ENCODE measurements at regions not wholly inside any gene's neighbourhood (a gene's known extent, or its start where the extent isn't known, plus 50 kb on each side); places are given as distances from the start of the nearest gene placed in this dataset.

DNA sequence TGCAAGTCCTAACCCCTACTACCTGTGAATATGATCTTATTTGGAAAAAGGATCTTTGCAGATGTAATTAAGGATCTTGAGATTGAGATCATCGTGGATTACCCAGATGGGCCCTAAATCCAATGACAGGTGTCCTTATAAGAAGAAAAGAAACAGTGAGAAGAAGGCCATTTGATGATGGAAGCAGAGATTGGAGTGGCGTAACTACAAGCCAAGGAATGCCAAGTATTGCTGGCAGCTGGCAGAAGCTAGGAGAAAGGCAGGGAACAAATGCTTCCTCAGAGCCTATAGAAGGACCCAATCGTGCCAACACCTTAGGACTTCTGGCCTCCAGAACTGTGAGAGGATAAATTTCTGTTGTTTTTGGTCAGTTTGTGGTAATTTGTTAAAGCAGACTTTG is 70.1 kb upstream of the PALM2AKAP2 start:
- Histone ChIP-seq H3K27ac (no peak overlapping the region), H3K4me3 (no peak overlapping the region)
- DNase-seq (ENCODE audit: low spot score): no peak
- TF ChIP-seq CTCF (IDR thresholded peaks at IDR 0.05): no peak

DNA sequence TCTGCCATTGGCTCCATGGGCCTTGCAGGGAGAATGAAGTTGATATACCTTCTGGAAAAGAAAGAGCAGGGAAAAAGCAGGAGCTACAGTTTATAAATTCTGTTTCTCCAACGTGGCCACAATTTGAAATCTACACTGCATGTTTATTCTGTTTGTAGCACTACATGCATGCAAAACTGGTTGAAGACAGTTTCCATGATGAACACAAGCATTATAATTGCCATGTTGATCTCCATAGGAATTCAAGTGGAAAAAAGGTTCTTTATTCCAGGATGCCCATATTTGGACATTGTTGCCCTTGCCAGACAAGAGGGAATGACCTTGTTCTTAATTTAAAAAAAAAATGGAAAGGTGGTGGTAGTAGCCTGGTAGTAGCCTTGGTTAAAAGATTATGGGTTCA is 69.2 kb upstream of the PALM2AKAP2 start:
- DNase-seq (ENCODE audit: low spot score): no peak
- Histone ChIP-seq H3K4me3 (no peak overlapping the region), H3K27ac (no peak overlapping the region)
- no peak for TF ChIP-seq CTCF (IDR thresholded peaks at IDR 0.05)

- no peak overlapping the region for H3K4me3 ChIP-seq
- no peak overlapping the region for H3K27ac ChIP-seq
- TF ChIP-seq CTCF (IDR thresholded peaks at IDR 0.05): no peak
- DNase-seq (ENCODE audit: low spot score): no peak
Observed at GRCh38 chr9:109715344-109715743, 64.7 kb upstream of the PALM2AKAP2 start.

- no peak overlapping the region for H3K27ac ChIP-seq
- TF ChIP-seq CTCF (IDR thresholded peaks at IDR 0.05): no peak
- no peak overlapping the region for H3K4me3 ChIP-seq
- no peak for DNase-seq (ENCODE audit: low spot score)
Observed at GRCh38 chr9:109716631-109717030, 63.4 kb upstream of the PALM2AKAP2 start.

DNA sequence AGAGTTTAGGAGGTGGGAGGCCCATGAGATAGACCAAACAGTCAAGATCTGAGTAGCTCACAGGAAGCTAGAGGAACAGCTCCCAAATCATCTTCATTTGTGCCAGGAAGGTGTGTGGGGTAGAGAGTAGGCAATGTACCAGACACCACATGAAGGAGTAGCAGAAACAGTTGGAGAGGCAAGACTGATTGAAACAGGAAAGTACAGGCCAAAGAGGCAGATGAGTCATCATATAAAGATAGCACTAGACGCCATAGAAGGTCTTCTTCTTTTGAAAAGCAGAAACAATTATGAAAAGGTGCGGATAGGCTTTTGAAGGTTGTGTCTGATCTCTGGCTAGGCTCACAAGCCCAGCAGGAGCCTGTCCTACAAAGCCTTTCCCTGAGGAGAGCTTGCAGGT is 62.7 kb upstream of the PALM2AKAP2 start:
- Histone ChIP-seq H3K27ac (no peak overlapping the region), H3K4me3 (no peak overlapping the region)
- DNase-seq (ENCODE audit: low spot score): no peak
- no peak for TF ChIP-seq CTCF (IDR thresholded peaks at IDR 0.05)

DNA sequence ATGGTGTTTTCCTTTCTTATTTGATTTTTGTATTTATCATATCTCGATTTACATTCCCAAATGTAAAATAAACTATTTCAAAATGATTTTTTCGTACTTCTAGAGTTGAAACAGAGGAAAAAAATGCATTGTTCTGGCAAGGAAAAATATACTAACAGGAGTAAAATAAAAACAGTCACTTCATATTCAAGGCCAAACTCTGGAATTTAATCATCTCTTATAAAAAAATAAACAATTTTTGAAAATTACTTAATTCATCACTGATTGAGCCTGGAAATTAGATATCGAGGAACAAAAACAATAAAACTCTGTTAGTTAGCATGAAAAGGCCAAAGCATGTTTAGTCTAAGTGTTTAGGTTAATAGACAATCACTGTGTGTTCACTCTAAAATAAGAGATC is 61.1 kb upstream of the PALM2AKAP2 start:
- DNase-seq (ENCODE audit: low spot score): no peak
- Histone ChIP-seq H3K4me3 (no peak overlapping the region), H3K27ac (no peak overlapping the region)
- no peak for TF ChIP-seq CTCF (IDR thresholded peaks at IDR 0.05)

- TF ChIP-seq CTCF (IDR thresholded peaks at IDR 0.05): no peak
- H3K4me3 ChIP-seq: no peak overlapping the region
Observed at GRCh38 chr9:109721001-109721400, 59.0 kb upstream of the PALM2AKAP2 start.

More at GRCh38 chr9:109721001-109721400, 59.0 kb upstream of the PALM2AKAP2 start:
- H3K27ac ChIP-seq: no peak overlapping the region
- no peak for DNase-seq (ENCODE audit: low spot score)
